A549 (cell line): ENCODE measurements at regions not wholly inside any gene's neighbourhood (a gene's known extent, or its start where the extent isn't known, plus 50 kb on each side); places are given as distances from the start of the nearest gene placed in this dataset.

Experiments used
- BCL3 ChIP-seq: fragments of >200 bp; sonication (Bioruptor Twin); formaldehyde crosslinking; IDR thresholded peaks from 3 replicates; pipeline ENCODE4 v1.6.1; 2016
- BHLHE40 ChIP-seq: IDR thresholded peaks from 2 replicates; pipeline ENCODE4 v1.6.1; 2012; ENCODE audit warnings: low read depth, low read length, inconsistent platforms
- CBX2 ChIP-seq: fragments of 200-600 bp; sonication (generic); IDR thresholded peaks from 2 replicates; pipeline ENCODE4 v1.6.1; 2016; ENCODE audit warnings: low read depth, mild to moderate bottlenecking, borderline replicate concordance
- CTCF ChIP-seq: fragments of >200 bp; sonication (Bioruptor Twin); formaldehyde crosslinking; IDR thresholded peaks from 3 replicates; pipeline ENCODE4 v1.5.1; 2016
- E2F6 ChIP-seq: IDR thresholded peaks from 2 replicates; pipeline ENCODE4 v1.6.1; 2012; ENCODE audit warnings: low read depth, borderline replicate concordance
- EP300 ChIP-seq, 2 experiments: fragments of >200 bp; sonication (Bioruptor Twin); formaldehyde crosslinking; IDR thresholded peaks; 2 replicates in 1 of 2; 3 replicates in 1 of 2; pipeline ENCODE4 v1.6.1; 2016 to 2017
- KDM5A ChIP-seq: fragments of 200-600 bp; sonication (generic); IDR thresholded peaks from 2 replicates; pipeline ENCODE4 v1.6.1; 2016; ENCODE audit warnings: antibody characterized with exemption, mild to moderate bottlenecking
- MAZ ChIP-seq: fragments of 150-350 bp; IDR thresholded peaks from 2 replicates; pipeline ENCODE4 v1.6.1; 2014; ENCODE audit warnings: antibody characterized with exemption, low read depth, low read length, borderline replicate concordance
- NPAS2 ChIP-seq: fragments of 250-450 bp; sonication (Bioruptor Pico); IDR thresholded peaks from 2 replicates; pipeline ENCODE4 v1.8.0; 2022; ENCODE audit warnings: mild to moderate bottlenecking, moderate library complexity, borderline replicate concordance
- PHF8 ChIP-seq: fragments of 200-600 bp; sonication (generic); IDR thresholded peaks from 2 replicates; pipeline ENCODE4 v1.6.1; 2016; ENCODE audit warnings: low read depth, mild to moderate bottlenecking, antibody characterized with exemption, moderate library complexity, borderline replicate concordance
- POLR2A ChIP-seq: IDR thresholded peaks from 2 replicates; pipeline ENCODE4 v1.6.1; 2012; ENCODE audit warnings: mild to moderate bottlenecking, low read length
- RFX5 ChIP-seq: fragments of 450-650 bp; IDR thresholded peaks from 2 replicates; pipeline ENCODE4 v1.7.1; 2014; ENCODE audit warnings: antibody characterized with exemption, mild to moderate bottlenecking, moderate library complexity
- SMC3 ChIP-seq: fragments of >200 bp; sonication (Bioruptor Twin); formaldehyde crosslinking; IDR thresholded peaks from 3 replicates; pipeline ENCODE4 v1.6.1; 2018; ENCODE audit warnings: inconsistent platforms
- ZFP36 ChIP-seq: fragments of 450-650 bp; IDR thresholded peaks from 2 replicates; pipeline ENCODE4 v1.6.1; 2014; ENCODE audit warnings: borderline replicate concordance; ENCODE audit not compliant: partially characterized antibody

DNA sequence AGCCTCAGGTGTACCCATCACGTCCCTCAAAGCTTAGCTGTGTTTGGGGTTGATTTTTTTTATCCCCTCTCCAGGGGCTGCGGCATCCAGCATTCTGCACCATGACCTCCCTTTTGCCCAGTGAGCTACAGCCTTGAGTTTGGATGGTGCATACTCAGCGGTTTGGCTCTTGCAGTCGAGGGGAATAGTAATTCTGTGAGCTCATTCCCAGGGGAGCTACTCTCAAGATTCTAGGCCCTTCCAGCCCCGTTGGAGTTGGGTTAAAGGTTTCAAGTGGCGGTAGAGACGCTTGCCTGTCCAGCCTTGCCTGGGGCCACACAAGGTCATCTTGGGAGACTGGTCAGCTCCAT, 102.2 kb upstream of the SPRY4 start:
- TF ChIP-seq KDM5A (no peak), CTCF (no peak), RFX5 (no peak), BHLHE40 (no peak), BCL3 (no peak), ZFP36 (no peak), PHF8 (no peak), MAZ (no peak), POLR2A (no peak), E2F6 (no peak), CBX2 (no peak), SMC3 (no peak), EP300 (IDR thresholded peaks at IDR 0.05) (no peak), NPAS2 (CRISPR knock-in tag) (no peak)
